ENCODE measurements at regions not wholly inside any gene's neighbourhood (a gene's known extent, or its start where the extent isn't known, plus 50 kb on each side); places are given as distances from the start of the nearest gene placed in this dataset.

DNA sequence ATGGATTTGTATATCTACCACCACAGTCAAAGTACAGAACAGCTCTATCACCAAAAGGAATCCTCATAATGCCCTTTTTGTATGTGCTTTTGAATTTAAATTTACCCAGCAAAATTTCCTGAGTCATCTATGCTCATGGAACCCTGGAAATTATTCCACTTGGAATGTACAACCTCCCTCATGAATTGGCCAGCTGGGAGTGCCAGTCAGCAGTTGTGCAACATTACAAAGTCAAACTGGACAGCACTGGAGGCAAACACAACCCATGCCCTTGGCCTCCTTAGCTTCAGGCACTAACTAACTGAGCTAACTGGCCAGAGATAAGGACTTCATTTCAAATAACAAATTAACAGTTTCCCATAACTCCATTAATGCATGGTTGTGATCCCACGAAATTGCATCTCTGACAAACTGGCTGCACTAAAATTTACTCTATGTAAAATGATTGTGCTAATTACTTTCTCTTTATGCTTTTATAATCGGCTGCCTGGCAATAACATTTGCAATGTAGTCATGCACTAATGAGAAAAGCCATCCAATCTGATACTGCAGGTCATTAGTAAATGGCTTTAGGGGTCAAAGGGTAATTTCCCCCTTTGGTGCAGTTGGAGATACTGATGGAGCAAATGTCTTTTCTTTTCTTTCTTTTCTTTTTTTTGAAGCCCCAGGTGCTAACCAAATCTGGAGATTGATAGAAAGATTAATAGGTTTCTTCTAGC is 270.5 kb downstream of the ACTR3 start:
- peak; percentile 26 to 59 (median 41) for DNase-seq
- Histone ChIP-seq H3K9me3 (no peaks in the 10 kb centered on the region), H3K27ac (no peak overlapping the region), H3K27me3 (no peaks in the 10 kb centered on the region), H3K4me1 (peaks cover 7% of the 10 kb centered on the region), H3K36me3 (replicated peaks in 1 of 2; ENCODE audit: insufficient read depth in 1 of 2, low read depth in 2 of 2) (no peaks in the 10 kb centered on the region), H3K4me3 (no peak overlapping the region)
- ATAC-seq = peak; percentile 83
- intact Hi-C loops (cut with DNase I) = no loop called here
- 25 to 26% methylated on average over 2 of the region's 2 CpGs for WGBS, 2 donors
- TF ChIP-seq POLR2A (IDR thresholded peaks at IDR 0.05) (no peak), CTCF (IDR thresholded peaks at IDR 0.05) (no peak)

DNA sequence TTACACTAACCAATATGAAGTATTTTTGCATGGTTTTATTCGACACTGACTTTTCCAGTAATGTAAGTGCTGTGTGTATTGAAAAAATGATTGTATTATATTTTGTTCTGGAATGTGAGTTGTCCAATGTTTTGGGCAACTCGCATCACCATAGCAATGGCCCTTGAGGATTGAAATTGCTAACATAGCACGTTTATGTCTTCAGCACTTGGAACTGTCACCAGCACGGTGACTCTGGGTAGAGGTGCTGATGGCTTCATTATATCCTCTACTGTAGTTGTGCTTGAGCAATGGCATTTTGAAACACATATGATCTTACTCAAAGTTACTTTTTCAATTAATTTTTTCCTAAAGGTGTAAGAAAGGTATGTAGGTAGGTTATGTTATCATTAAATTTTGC is 271.5 kb downstream of the ACTR3 start:
- ATAC-seq (no peak), DNase-seq (no peak)
- no peak overlapping the region for H3K27ac ChIP-seq
- no peak overlapping the region for H3K4me3 ChIP-seq
- peaks cover 7% of the 10 kb centered on the region for H3K4me1 ChIP-seq
- H3K36me3 ChIP-seq (replicated peaks in 1 of 2; ENCODE audit: insufficient read depth in 1 of 2, low read depth in 2 of 2) = no peaks in the 10 kb centered on the region
- no peak for TF ChIP-seq POLR2A (IDR thresholded peaks at IDR 0.05)
- H3K9me3 ChIP-seq = no peaks in the 10 kb centered on the region
- H3K27me3 ChIP-seq = no peaks in the 10 kb centered on the region
- intact Hi-C loops (cut with DNase I) = no loop called here
- 83 to 90% methylated on average over 4 of the region's 4 CpGs for WGBS, 2 donors

DNA sequence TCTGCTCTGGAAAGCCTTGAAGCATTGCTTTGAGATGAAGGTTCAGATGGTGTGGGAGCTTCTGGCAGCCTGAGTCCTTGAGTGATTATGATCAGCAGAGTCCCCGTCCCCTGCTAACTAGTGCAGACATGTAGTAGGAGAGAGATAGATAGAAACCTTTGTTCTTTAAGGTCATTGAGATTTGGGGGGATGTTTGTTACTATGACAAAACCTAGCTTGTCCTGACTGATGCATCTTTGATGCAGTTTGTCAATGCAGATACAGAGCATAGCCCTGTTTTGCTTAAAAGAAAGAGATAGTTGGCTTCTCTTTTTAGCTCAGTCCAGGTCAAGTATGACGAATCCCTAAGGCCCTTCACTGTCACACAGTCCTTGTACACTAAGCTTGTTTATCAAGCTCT is 274.6 kb upstream of the DPP10 start:
- Histone ChIP-seq H3K4me1 (no peaks in the 10 kb centered on the region), H3K27ac (no peak overlapping the region), H3K27me3 (no peaks in the 10 kb centered on the region), H3K36me3 (replicated peaks in 1 of 2; ENCODE audit: insufficient read depth in 1 of 2, low read depth in 2 of 2) (no peaks in the 10 kb centered on the region), H3K9me3 (no peaks in the 10 kb centered on the region), H3K4me3 (no peak overlapping the region)
- intact Hi-C loops (cut with DNase I) = no loop called here
- DNase-seq (no peak), ATAC-seq (no peak)
- no peak for TF ChIP-seq POLR2A (IDR thresholded peaks at IDR 0.05)
- TF ChIP-seq CTCF (IDR thresholded peaks at IDR 0.05) = no peak
- WGBS, 2 donors = 66 to 75% methylated on average over 2 of the region's 2 CpGs

GRCh38 chr2:114170070-114170469 is 272.4 kb upstream of the DPP10 start:
- intact Hi-C loops (cut with DNase I) = no loop called here
- no peak overlapping the region for H3K4me3 ChIP-seq
- no peak for DNase-seq
- WGBS, 2 donors = 47 to 60% methylated on average over 1 of the region's 1 CpG
- no peak for ATAC-seq
- H3K27ac ChIP-seq = no peak overlapping the region
- H3K27me3 ChIP-seq = no peaks in the 10 kb centered on the region
- TF ChIP-seq POLR2A (IDR thresholded peaks at IDR 0.05) = no peak
- no peak for TF ChIP-seq CTCF (IDR thresholded peaks at IDR 0.05)
- no peaks in the 10 kb centered on the region for H3K36me3 ChIP-seq (replicated peaks in 1 of 2; ENCODE audit: insufficient read depth in 1 of 2, low read depth in 2 of 2)
- H3K4me1 ChIP-seq = no peaks in the 10 kb centered on the region
- no peaks in the 10 kb centered on the region for H3K9me3 ChIP-seq

DNA sequence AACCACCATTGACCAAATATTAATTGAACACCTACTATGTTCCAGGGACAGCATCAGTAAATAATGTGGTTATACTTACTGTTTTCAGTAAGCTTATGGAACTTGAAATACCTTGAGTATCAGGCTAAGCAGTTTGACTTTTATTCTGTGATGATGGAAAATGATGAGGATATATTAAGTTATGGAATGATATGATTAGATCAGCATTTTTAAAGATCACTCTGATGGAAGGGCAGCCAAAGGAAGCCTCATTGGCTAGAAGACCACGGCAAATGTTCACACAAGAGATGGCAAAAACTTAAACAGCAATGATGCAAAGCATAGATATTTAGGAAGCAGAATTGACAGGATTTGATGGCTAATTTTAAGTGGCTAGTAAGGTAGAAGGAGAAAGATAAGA is 266.9 kb upstream of the DPP10 start:
- TF ChIP-seq POLR2A (IDR thresholded peaks at IDR 0.05) (no peak), CTCF (IDR thresholded peaks at IDR 0.05) (no peak)
- Histone ChIP-seq H3K27ac (no peak overlapping the region), H3K4me3 (no peak overlapping the region), H3K4me1 (no peaks in the 10 kb centered on the region), H3K9me3 (no peaks in the 10 kb centered on the region), H3K27me3 (no peaks in the 10 kb centered on the region), H3K36me3 (replicated peaks in 1 of 2; ENCODE audit: insufficient read depth in 1 of 2, low read depth in 2 of 2) (no peaks in the 10 kb centered on the region)
- WGBS, 2 donors = 72 to 77% methylated on average over 1 of the region's 1 CpG
- intact Hi-C loops (cut with DNase I) = no loop called here
- DNase-seq = no peak
- ATAC-seq = no peak

Data from body of pancreas (tissue), 4 donors.